ENCODE measurements at regions not wholly inside any gene's neighbourhood (a gene's known extent, or its start where the extent isn't known, plus 50 kb on each side); places are given as distances from the start of the nearest gene placed in this dataset.

- no peak for TF ChIP-seq GATA1 (IDR thresholded peaks at IDR 0.05; ENCODE audit: low read depth, low read length)
- no peak for TF ChIP-seq POLR2A (IDR thresholded peaks at IDR 0.05; ENCODE audit: low read length)
- DNase-seq, result no peak
These were observed 65.8 kb upstream of the TRPC5 start for GRCh38 chrX:112148397-112148796.

GRCh38 chrX:112147206-112147605 lies 64.6 kb upstream of the TRPC5 start:
- no peak for DNase-seq
- TF ChIP-seq POLR2A (IDR thresholded peaks at IDR 0.05; ENCODE audit: low read length), result no peak
- TF ChIP-seq GATA1 (IDR thresholded peaks at IDR 0.05; ENCODE audit: low read depth, low read length), result no peak

GRCh38 chrX:112137276-112137675 lies 54.7 kb upstream of the TRPC5 start:
- no peak for DNase-seq
- no peak for TF ChIP-seq POLR2A (IDR thresholded peaks at IDR 0.05; ENCODE audit: low read length)
- no peak for TF ChIP-seq GATA1 (IDR thresholded peaks at IDR 0.05; ENCODE audit: low read depth, low read length)

All from erythroblast (primary cell).